Mammary epithelial cell (primary cell): ENCODE measurements at regions not wholly inside any gene's neighbourhood (a gene's known extent, or its start where the extent isn't known, plus 50 kb on each side); places are given as distances from the start of the nearest gene placed in this dataset.

ENCODE experiments used
- EZH2 ChIP-seq: IDR thresholded peaks from 2 replicates; pipeline ENCODE4 v1.6.1; 2012; ENCODE audit warnings: low read length, inconsistent platforms, borderline replicate concordance
- TF ChIP-seq, protein P1 (sequence below), 2 donors: IDR thresholded peaks in 1 of 2; conservative IDR thresholded peaks in 1 of 2; 2 replicates each; pipeline ENCODE4 v1.5.1; 2011 to 2012; ENCODE audit warnings: inconsistent platforms in 2 of 2, low read length in 2 of 2, mild to moderate bottlenecking in 2 of 2, control low read depth in 1 of 2, low read depth in 1 of 2; ENCODE audit not compliant: insufficient read depth in 1 of 2; ENCODE audit errors: extremely low read depth in 1 of 2

DNA sequence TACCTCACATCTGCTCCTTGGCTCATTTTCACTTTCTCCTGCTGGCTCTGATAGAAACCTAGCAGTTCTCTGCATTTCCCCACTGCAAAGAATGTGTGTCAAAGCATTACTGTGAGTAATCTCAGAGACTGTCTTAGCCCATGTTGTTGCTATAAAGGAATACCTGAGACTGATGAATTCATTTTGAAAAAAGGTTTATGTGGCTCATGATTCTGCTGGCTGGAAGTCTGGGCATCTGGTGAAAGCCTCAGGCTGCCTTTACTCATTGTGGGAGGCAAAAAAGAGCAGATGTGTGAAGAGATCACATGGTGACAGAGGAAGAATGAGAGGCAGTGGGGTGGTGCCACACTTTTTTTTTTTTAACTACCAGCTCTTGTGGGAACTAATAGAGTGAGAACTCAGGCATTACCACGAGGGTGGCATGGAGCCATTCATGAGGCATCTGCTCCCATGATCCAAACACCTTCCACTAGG, 191.6 kb upstream of the CTNND2 start:
- TF ChIP-seq, protein P1, sequence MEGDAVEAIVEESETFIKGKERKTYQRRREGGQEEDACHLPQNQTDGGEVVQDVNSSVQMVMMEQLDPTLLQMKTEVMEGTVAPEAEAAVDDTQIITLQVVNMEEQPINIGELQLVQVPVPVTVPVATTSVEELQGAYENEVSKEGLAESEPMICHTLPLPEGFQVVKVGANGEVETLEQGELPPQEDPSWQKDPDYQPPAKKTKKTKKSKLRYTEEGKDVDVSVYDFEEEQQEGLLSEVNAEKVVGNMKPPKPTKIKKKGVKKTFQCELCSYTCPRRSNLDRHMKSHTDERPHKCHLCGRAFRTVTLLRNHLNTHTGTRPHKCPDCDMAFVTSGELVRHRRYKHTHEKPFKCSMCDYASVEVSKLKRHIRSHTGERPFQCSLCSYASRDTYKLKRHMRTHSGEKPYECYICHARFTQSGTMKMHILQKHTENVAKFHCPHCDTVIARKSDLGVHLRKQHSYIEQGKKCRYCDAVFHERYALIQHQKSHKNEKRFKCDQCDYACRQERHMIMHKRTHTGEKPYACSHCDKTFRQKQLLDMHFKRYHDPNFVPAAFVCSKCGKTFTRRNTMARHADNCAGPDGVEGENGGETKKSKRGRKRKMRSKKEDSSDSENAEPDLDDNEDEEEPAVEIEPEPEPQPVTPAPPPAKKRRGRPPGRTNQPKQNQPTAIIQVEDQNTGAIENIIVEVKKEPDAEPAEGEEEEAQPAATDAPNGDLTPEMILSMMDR (conservative IDR thresholded peaks at IDR 0.05 in 1 of 2, IDR thresholded peaks at IDR 0.05 in 1 of 2; ENCODE audit: extremely low read depth in 1 of 2, insufficient read depth in 1 of 2, low read depth in 1 of 2, low read length in 2 of 2) = no peak
- TF ChIP-seq EZH2 = no peak
